COLO668 (cell line): ENCODE measurements at regions not wholly inside any gene's neighbourhood (a gene's known extent, or its start where the extent isn't known, plus 50 kb on each side); places are given as distances from the start of the nearest gene placed in this dataset.
"Not testable (repeated sequence)": the region's sequence is repeated elsewhere in the genome, so short reads cannot be mapped to it uniquely, and the experiment has no call there.

ENCODE experiments used
- DNase-seq: peaks from one replicate; lab custom pipeline; 2025; ENCODE audit not compliant: unreplicated experiment; lab: John Stamatoyannopoulos, UW

- no peak for DNase-seq
Measured at GRCh38 chr12:131408036-131408365, 302.9 kb upstream of the SFSWAP start.

DNA sequence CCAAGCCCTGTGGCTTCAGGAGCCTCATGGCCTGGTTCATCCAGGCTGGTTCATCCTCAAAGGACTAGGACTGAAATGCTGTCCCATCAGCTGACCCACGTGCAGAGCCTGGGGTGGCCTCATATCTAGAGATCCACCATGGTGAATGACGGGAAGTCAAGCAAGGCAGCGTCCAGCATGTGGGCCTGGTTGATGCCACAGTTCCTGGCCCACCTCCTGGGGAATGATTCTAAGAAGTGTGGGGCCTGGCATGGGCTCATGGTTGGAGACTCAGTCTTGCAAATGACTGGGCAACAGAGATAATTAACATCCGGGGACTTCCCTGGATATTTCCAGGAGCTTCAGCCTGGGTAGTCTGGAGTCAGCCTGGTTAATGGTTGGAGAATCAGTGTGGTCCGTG lies 302.4 kb upstream of the SFSWAP start:
- DNase-seq, result no peak

- no peak for DNase-seq
Measured at GRCh38 chr12:131409211-131409610, 301.7 kb upstream of the SFSWAP start.

- DNase-seq, result not testable (repeated sequence)
Measured at GRCh38 chr12:131411827-131412226, 299.1 kb upstream of the SFSWAP start.

GRCh38 chr12:131413006-131413405 lies 297.9 kb upstream of the SFSWAP start:
- peak; percentile 0 for DNase-seq

DNA sequence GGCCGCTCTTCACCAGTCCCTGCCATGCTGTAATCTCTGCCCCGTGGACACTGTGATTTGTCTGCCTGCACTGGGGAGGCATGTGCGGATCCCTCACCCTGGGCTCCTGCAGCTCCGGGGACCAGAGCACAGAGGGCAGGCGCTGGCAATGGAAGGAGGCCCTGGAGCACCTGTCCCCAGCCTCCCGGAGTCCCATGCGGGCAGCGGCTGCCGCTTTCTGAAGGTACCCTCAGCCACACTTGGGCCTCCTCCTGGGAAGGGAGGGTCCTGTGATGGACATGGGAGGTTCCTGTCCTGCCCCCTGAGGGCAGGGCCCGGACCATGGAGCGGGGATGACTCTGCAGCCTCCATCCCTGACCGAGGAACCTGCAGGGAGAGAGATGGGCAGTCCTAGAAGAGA lies 297.4 kb upstream of the SFSWAP start:
- DNase-seq, result no peak

GRCh38 chr12:131414155-131414922 lies 296.6 kb upstream of the SFSWAP start:
- not testable (repeated sequence) for DNase-seq

DNA sequence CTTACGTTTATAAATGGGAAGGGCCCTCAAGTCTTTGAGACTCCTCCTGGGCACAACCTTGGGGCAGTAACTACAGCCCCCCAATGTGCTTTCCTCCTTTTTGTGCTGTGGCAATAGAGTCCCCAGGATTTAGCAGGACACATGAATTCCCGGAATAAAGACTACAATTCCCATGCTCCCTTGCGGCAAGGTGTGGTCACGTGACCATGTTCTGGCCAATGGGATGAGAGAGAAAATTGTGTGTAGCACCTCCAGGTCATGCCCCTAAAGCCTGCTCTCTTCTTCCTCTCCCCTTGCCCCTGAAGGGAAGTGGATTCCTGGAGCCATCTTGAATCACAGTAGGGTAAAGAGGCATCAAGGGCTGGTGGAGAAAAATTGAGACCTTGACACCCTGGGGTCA lies 295.1 kb upstream of the SFSWAP start:
- DNase-seq, result no peak

- DNase-seq, result no peak
Measured at GRCh38 chr12:131418121-131418520, 292.8 kb upstream of the SFSWAP start.

DNA sequence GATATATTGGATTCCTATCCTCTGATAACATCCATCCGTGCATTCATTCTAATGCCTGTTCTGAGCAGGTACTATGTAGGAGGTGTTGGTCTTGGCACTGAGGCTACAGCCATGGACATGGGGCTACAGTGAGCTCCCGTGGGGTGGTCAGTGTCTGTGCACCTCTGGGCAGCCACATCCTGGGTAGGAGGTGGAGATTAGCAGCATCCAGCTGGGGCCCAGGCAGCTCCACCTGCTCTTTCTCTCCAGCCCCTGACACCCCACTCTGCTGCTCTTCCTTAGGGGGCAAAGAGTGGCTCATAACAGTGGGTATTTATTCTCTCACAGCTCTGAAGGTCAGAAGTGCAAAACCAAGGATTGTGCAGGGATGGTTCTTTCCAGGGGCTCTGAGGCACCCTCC lies 292.0 kb upstream of the SFSWAP start:
- DNase-seq, result no peak

- no peak for DNase-seq
Measured at GRCh38 chr12:131420867-131421447, 289.9 kb upstream of the SFSWAP start.

- no peak for DNase-seq
Measured at GRCh38 chr12:131421509-131422186, 289.2 kb upstream of the SFSWAP start.

DNA sequence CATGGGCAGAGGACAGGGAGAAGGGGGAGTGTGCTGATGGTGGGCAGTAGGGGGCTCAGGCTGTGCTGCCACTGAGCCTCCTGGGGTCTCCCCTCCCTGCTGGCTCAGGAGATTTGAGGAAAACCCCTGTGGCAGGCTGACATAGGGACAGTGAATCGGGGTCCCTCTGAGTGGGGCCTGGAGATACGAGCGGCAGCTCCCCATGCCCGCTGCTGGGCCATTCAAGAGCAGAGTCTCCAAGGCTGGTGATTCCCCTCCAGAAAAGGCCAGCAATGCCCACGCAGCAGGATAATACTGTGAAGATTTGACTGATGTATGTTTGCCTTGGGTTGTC lies 288.7 kb upstream of the SFSWAP start:
- no peak for DNase-seq

DNA sequence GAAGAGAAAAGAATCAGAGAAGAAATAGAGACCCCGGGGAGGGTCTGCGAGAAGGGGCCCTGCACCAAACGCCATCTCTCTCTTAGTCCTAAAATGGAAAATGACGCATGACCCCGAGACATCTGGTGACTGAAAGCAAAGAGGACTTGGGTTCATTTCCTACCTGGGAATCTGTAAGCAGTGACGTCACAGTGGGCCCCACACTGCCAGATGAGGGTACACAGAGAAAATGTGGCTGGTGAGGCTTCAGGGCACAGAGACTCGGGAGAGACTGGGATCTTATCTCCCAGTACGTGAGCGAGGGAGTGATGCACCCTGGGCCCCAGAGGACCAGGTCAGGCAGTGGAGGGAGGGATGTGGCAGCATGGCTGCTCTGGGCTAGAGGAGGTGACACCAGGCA lies 288.1 kb upstream of the SFSWAP start:
- DNase-seq, result no peak

GRCh38 chr12:131424270-131424669 lies 286.6 kb upstream of the SFSWAP start:
- DNase-seq, result no peak

GRCh38 chr12:131425112-131426075 lies 285.5 kb upstream of the SFSWAP start:
- DNase-seq, result no peak

GRCh38 chr12:131428091-131428685 lies 282.7 kb upstream of the SFSWAP start:
- no peak for DNase-seq

- DNase-seq, result not testable (repeated sequence)
Measured at GRCh38 chr12:131429221-131429620, 281.7 kb upstream of the SFSWAP start.

DNA sequence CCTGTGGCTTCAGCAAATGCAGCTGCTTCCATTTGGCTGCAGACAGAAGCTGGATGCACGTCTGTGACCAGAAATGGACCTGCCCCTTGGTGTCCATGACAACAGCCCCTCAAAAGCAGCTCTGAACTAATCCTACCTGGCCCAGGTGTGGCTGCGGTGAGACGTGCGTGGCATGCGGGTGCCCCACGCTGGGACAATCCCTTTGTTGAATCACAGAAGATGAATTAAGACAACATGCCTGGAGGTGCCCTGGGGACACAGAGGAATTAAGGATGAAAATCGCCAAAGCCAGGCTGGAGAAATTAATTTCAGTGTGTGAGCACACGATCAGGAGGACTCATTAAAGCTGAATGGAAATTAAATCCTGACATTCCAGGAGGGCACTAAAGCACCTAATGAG lies 281.2 kb upstream of the SFSWAP start:
- not testable (repeated sequence) for DNase-seq

GRCh38 chr12:131430158-131430742 lies 280.6 kb upstream of the SFSWAP start:
- no peak for DNase-seq
